ENCODE measurements at regions not wholly inside any gene's neighbourhood (a gene's known extent, or its start where the extent isn't known, plus 50 kb on each side); places are given as distances from the start of the nearest gene placed in this dataset.

- no peak for DNase-seq
Observed at GRCh38 chr2:220129391-220129790, 502.0 kb downstream of the SLC4A3 start.

- no peak for DNase-seq
Observed at GRCh38 chr2:220134756-220135534, 507.5 kb downstream of the SLC4A3 start.

GRCh38 chr2:220143336-220143735 lies 515.9 kb downstream of the SLC4A3 start:
- DNase-seq: no peak

GRCh38 chr2:220144411-220144810 lies 517.0 kb downstream of the SLC4A3 start:
- DNase-seq: no peak

- no peak for DNase-seq
Observed at GRCh38 chr2:220147161-220148038, 520.0 kb downstream of the SLC4A3 start.

- no peak for DNase-seq
Observed at GRCh38 chr2:220148471-220149248, 521.2 kb downstream of the SLC4A3 start.

- DNase-seq: no peak
Observed at GRCh38 chr2:220151341-220151740, 523.9 kb downstream of the SLC4A3 start.

- DNase-seq: no peak
Observed at GRCh38 chr2:220152281-220152935, 525.0 kb downstream of the SLC4A3 start.

GRCh38 chr2:220153118-220153517 lies 525.7 kb downstream of the SLC4A3 start:
- DNase-seq: no peak

- no peak for DNase-seq
Observed at GRCh38 chr2:220154304-220154703, 526.9 kb downstream of the SLC4A3 start.

GRCh38 chr2:220157312-220157711 lies 529.9 kb downstream of the SLC4A3 start:
- DNase-seq: no peak

- no peak for DNase-seq
Observed at GRCh38 chr2:220159738-220160137, 532.3 kb downstream of the SLC4A3 start.

GRCh38 chr2:220162320-220162719 lies 534.9 kb downstream of the SLC4A3 start:
- no peak for DNase-seq

GRCh38 chr2:220163486-220163885 lies 536.1 kb downstream of the SLC4A3 start:
- DNase-seq: no peak

- no peak for DNase-seq
Observed at GRCh38 chr2:220165401-220165800, 538.0 kb downstream of the SLC4A3 start.

- DNase-seq: no peak
Observed at GRCh38 chr2:220166616-220167015, 539.2 kb downstream of the SLC4A3 start.

- DNase-seq: no peak
Observed at GRCh38 chr2:220167956-220168355, 540.5 kb downstream of the SLC4A3 start.

- no peak for DNase-seq
Observed at GRCh38 chr2:220168891-220169546, 541.6 kb downstream of the SLC4A3 start.

GRCh38 chr2:220174826-220175225 lies 547.4 kb downstream of the SLC4A3 start:
- no peak for DNase-seq

GRCh38 chr2:220175967-220176366 lies 548.5 kb downstream of the SLC4A3 start:
- DNase-seq: no peak

- no peak for DNase-seq
Observed at GRCh38 chr2:220178991-220179695, 551.7 kb downstream of the SLC4A3 start.

All from CD4-positive, alpha-beta T cell treated with Interleukin-12 subunit alpha and Interleukin-12 subunit beta, for 1 hour (primary cell).